Astrocyte (in vitro differentiated cells and primary cell): ENCODE measurements at regions not wholly inside any gene's neighbourhood (a gene's known extent, or its start where the extent isn't known, plus 50 kb on each side); places are given as distances from the start of the nearest gene placed in this dataset.

Source experiments
- DNase-seq: peaks from one replicate; pipeline ENCODE4 v3.0.0-alpha.2; 2010; ENCODE audit warnings: low read depth
- FAIRE-seq: peaks from 2 replicates; lab custom pipeline; 2011; peaks lifted over from hg19 to GRCh38; lab: Jason Lieb, UNC
- H2AFZ ChIP-seq: 2 replicates; pipeline ENCODE4 v1.6.0; 2012; ENCODE audit warnings: low read depth, low read length, inconsistent platforms
- H3K27ac ChIP-seq: 2 replicates; pipeline ENCODE4 v1.5.1; 2011; ENCODE audit warnings: low read depth, low read length, inconsistent platforms
- H3K27me3 ChIP-seq: 2 replicates; pipeline ENCODE4 v1.6.0; 2011; ENCODE audit warnings: low read length, inconsistent platforms; ENCODE audit not compliant: insufficient read depth
- H3K36me3 ChIP-seq: 2 replicates; pipeline ENCODE4 v1.5.1; 2011; ENCODE audit warnings: low read length, inconsistent platforms; ENCODE audit not compliant: insufficient read depth
- H3K4me1 ChIP-seq: 2 replicates; pipeline ENCODE4 v1.5.1; 2011; ENCODE audit warnings: low read length, inconsistent platforms; ENCODE audit not compliant: insufficient read depth
- H3K4me2 ChIP-seq: 2 replicates; pipeline ENCODE4 v1.6.0; 2012; ENCODE audit warnings: low read length, inconsistent platforms
- H3K4me3 ChIP-seq: 2 replicates; pipeline ENCODE4 v1.5.1; 2011; ENCODE audit warnings: low read depth, mild to moderate bottlenecking, low read length, inconsistent platforms; ENCODE audit not compliant: insufficient read depth
- H3K79me2 ChIP-seq: 2 replicates; pipeline ENCODE4 v1.6.0; 2012; ENCODE audit warnings: mild to moderate bottlenecking, low read length, inconsistent platforms; ENCODE audit not compliant: insufficient read depth
- H3K9ac ChIP-seq: 2 replicates; pipeline ENCODE4 v1.6.0; 2012; ENCODE audit warnings: mild to moderate bottlenecking, low read length, inconsistent platforms
- H3K9me3 ChIP-seq: 2 replicates; pipeline ENCODE4 v1.5.1; 2012; ENCODE audit warnings: low read depth, mild to moderate bottlenecking, low read length, inconsistent platforms; ENCODE audit not compliant: insufficient read depth
- H4K20me1 ChIP-seq: 2 replicates; pipeline ENCODE4 v1.6.0; 2012; ENCODE audit warnings: low read length, inconsistent platforms; ENCODE audit not compliant: insufficient read depth
- H3K27ac Mint-ChIP-seq: one replicate; pipeline ENCODE4 v1.8.0; 2021; ENCODE audit warnings: mild to moderate bottlenecking, mixed read lengths; ENCODE audit not compliant: unreplicated experiment
- H3K27me3 Mint-ChIP-seq: one replicate; pipeline ENCODE4 v1.8.0; 2021; ENCODE audit warnings: low read depth, mixed read lengths; ENCODE audit not compliant: unreplicated experiment
- H3K36me3 Mint-ChIP-seq: one replicate; pipeline ENCODE4 v1.8.0; 2021; ENCODE audit warnings: low read depth, mixed read lengths; ENCODE audit not compliant: unreplicated experiment
- H3K4me1 Mint-ChIP-seq: one replicate; pipeline ENCODE4 v1.8.0; 2021; ENCODE audit warnings: low read depth, mixed read lengths; ENCODE audit not compliant: unreplicated experiment
- H3K4me3 Mint-ChIP-seq: one replicate; pipeline ENCODE4 v1.8.0; 2021; ENCODE audit warnings: mild to moderate bottlenecking, moderate library complexity, mixed read lengths; ENCODE audit not compliant: unreplicated experiment
- H3K9me3 Mint-ChIP-seq: one replicate; pipeline ENCODE4 v1.8.0; 2021; ENCODE audit warnings: mild to moderate bottlenecking, mixed read lengths; ENCODE audit not compliant: unreplicated experiment
- CTCF ChIP-seq: IDR thresholded peaks from 2 replicates; pipeline ENCODE4 v1.5.1; 2011; ENCODE audit warnings: low read depth, mild to moderate bottlenecking, inconsistent platforms, low read length, moderate library complexity; ENCODE audit not compliant: insufficient read depth
- EZH2 ChIP-seq: IDR thresholded peaks from 2 replicates; pipeline ENCODE4 v1.6.1; 2012; ENCODE audit warnings: mild to moderate bottlenecking, low read length, inconsistent platforms; ENCODE audit not compliant: insufficient read depth

DNA sequence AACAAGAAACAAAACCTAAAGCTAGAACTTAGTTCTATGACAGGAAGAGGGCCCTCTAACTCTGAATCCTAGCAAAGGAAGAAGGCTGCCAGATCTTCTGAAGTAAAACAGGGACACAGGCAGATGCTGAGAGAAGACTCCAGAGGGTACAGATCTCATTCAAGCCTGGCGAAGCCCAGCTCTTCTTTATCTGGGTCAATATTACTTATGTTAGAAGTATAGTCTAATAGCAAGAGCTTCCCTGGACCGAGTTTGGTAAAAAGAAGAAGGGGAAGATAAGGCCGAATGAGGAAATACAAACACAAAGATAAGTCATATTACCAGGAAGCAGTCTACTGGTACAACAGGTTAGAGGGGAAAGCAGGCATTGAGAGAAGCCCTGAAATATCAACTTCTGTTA, 79.9 kb upstream of the CCDC91 start:
- Histone ChIP-seq H3K4me2 (no peak overlapping the region), H3K4me1 (peaks cover 2% of the 10 kb centered on the region), H2AFZ (no peak overlapping the region), H3K27me3 (no peaks in the 10 kb centered on the region), H3K27ac (no peak overlapping the region), H3K9me3 (no peaks in the 10 kb centered on the region), H4K20me1 (no peaks in the 10 kb centered on the region), H3K4me3 (no peak overlapping the region), H3K9ac (no peak overlapping the region), H3K36me3 (no peaks in the 10 kb centered on the region), H3K79me2 (no peaks in the 10 kb centered on the region)
- Mint-ChIP-seq H3K4me1 (peaks cover 18% of the 10 kb centered on the region), H3K4me3 (no peak overlapping the region), H3K27me3 (peaks cover 2% of the 10 kb centered on the region), H3K9me3 (no peaks in the 10 kb centered on the region), H3K27ac (peak overlapping the region; percentile 13), H3K36me3 (no peaks in the 10 kb centered on the region)
- TF ChIP-seq CTCF (no peak), EZH2 (no peak)
- DNase-seq (no peak), FAIRE-seq (no peak)

DNA sequence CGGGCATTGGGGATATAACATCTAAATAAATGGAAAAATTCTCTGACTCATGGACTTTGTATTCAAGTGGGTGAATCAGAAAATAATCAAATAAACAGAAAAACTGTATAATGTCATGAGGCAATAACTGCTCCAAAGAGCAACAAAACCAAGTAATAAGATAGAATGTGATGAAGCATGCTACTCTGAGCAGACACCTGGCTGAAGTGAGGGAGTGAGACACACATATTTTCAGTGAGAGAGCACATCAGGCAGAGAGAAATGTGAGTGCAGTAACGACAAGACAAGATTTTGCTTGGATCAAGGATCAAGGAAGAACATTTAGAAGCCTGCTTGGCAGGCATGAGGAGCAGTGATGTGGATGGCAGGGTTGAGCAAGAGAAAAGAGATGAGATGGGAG, 75.8 kb upstream of the CCDC91 start:
- Mint-ChIP-seq H3K27me3 (no peaks in the 10 kb centered on the region), H3K4me1 (peaks cover 6% of the 10 kb centered on the region), H3K4me3 (no peak overlapping the region), H3K27ac (no peak overlapping the region), H3K9me3 (no peaks in the 10 kb centered on the region), H3K36me3 (no peaks in the 10 kb centered on the region)
- Histone ChIP-seq H3K9ac (no peak overlapping the region), H4K20me1 (no peaks in the 10 kb centered on the region), H3K4me3 (no peak overlapping the region), H2AFZ (no peak overlapping the region), H3K4me1 (no peaks in the 10 kb centered on the region), H3K9me3 (no peaks in the 10 kb centered on the region), H3K79me2 (no peaks in the 10 kb centered on the region), H3K36me3 (no peaks in the 10 kb centered on the region), H3K4me2 (no peak overlapping the region), H3K27ac (no peak overlapping the region), H3K27me3 (no peaks in the 10 kb centered on the region)
- TF ChIP-seq CTCF (no peak), EZH2 (no peak)
- FAIRE-seq (peak; percentile 5), DNase-seq (peak; percentile 54)

DNA sequence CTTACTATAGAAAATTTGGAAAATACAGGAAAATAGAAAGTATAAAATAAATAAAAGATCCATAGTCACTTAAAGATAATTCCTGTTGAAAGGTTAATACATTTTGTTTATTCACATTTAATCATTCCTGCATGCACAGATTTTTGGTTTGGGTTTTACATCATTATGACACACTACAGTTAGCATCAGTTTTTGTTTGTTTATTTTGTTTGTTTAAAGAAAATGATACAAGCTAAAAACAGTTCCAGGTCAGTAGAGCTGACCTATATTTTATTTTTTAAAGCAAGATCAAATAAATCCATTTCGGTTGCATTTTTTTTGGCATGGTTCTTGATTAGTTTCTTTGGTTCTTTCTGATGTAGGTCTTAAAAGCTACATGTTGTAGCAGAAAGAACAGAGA, 68.8 kb upstream of the CCDC91 start:
- H3K36me3 Mint-ChIP-seq = no peaks in the 10 kb centered on the region
- no peak for FAIRE-seq

More for the DNA sequence above, 68.8 kb upstream of the CCDC91 start:
- H3K4me1 Mint-ChIP-seq = no peaks in the 10 kb centered on the region
- H3K27ac Mint-ChIP-seq = no peak overlapping the region
- Histone ChIP-seq H3K9ac (no peak overlapping the region), H3K4me2 (no peak overlapping the region), H2AFZ (no peak overlapping the region), H3K36me3 (no peaks in the 10 kb centered on the region), H3K27ac (no peak overlapping the region), H3K4me3 (no peak overlapping the region), H3K79me2 (no peaks in the 10 kb centered on the region), H4K20me1 (no peaks in the 10 kb centered on the region), H3K27me3 (no peaks in the 10 kb centered on the region), H3K4me1 (no peaks in the 10 kb centered on the region), H3K9me3 (no peaks in the 10 kb centered on the region)
- no peaks in the 10 kb centered on the region for H3K27me3 Mint-ChIP-seq
- DNase-seq = no peak
- H3K4me3 Mint-ChIP-seq = no peak overlapping the region
- H3K9me3 Mint-ChIP-seq = no peaks in the 10 kb centered on the region
- TF ChIP-seq EZH2 (no peak), CTCF (no peak)
